Epithelial cell of esophagus (primary cell): ENCODE measurements at regions not wholly inside any gene's neighbourhood (a gene's known extent, or its start where the extent isn't known, plus 50 kb on each side); places are given as distances from the start of the nearest gene placed in this dataset.

Experiments
- DNase-seq: peaks from one replicate; pipeline ENCODE4 v3.0.0; 2010; ENCODE audit warnings: low read depth
- H3K4me3 ChIP-seq: 2 replicates; pipeline ENCODE4 v1.5.1; 2011; ENCODE audit warnings: mild to moderate bottlenecking, low read length, control low read depth
- CTCF ChIP-seq: IDR thresholded peaks from 2 replicates; pipeline ENCODE4 v1.5.1; 2011; ENCODE audit warnings: low read depth, mild to moderate bottlenecking, low read length, control low read depth, inconsistent platforms; ENCODE audit not compliant: insufficient read depth; ENCODE audit errors: missing control alignments

GRCh38 chr2:84202166-84202565 is 256.9 kb downstream of the SUCLG1 start:
- no peak for TF ChIP-seq CTCF
- H3K4me3 ChIP-seq = no peak overlapping the region
- no peak for DNase-seq

- TF ChIP-seq CTCF = no peak
- DNase-seq = no peak
- no peak overlapping the region for H3K4me3 ChIP-seq
Measured at GRCh38 chr2:84201158-84201557, 257.9 kb downstream of the SUCLG1 start.

- DNase-seq = no peak
- no peak for TF ChIP-seq CTCF
- no peak overlapping the region for H3K4me3 ChIP-seq
Measured at GRCh38 chr2:84197901-84198300, 261.2 kb downstream of the SUCLG1 start.

GRCh38 chr2:84194949-84195644 is 264.0 kb downstream of the SUCLG1 start:
- no peak for TF ChIP-seq CTCF
- DNase-seq = no peak
- H3K4me3 ChIP-seq = no peak overlapping the region

GRCh38 chr2:84194181-84194580 is 264.9 kb downstream of the SUCLG1 start:
- DNase-seq = no peak
- TF ChIP-seq CTCF = no peak
- H3K4me3 ChIP-seq = no peak overlapping the region

- DNase-seq = no peak
- no peak overlapping the region for H3K4me3 ChIP-seq
- no peak for TF ChIP-seq CTCF
Measured at GRCh38 chr2:84187258-84187657, 271.8 kb downstream of the SUCLG1 start.

- no peak overlapping the region for H3K4me3 ChIP-seq
- no peak for TF ChIP-seq CTCF
- DNase-seq = no peak
Measured at GRCh38 chr2:84181927-84182326, 277.2 kb downstream of the SUCLG1 start.
